IPS-NIHi11 (cell line): ENCODE measurements at regions not wholly inside any gene's neighbourhood (a gene's known extent, or its start where the extent isn't known, plus 50 kb on each side); places are given as distances from the start of the nearest gene placed in this dataset.
A peak's percentile ranks its signal among the peaks of the same experiment; 100 is the strongest.
"Not testable (repeated sequence)": the region's sequence is repeated elsewhere in the genome, so short reads cannot be mapped to it uniquely, and the experiment has no call there.

Experiments
- DNase-seq: peaks from one replicate; pipeline ENCODE4 v3.0.0; 2012; ENCODE audit warnings: mixed read lengths, low spot score

DNA sequence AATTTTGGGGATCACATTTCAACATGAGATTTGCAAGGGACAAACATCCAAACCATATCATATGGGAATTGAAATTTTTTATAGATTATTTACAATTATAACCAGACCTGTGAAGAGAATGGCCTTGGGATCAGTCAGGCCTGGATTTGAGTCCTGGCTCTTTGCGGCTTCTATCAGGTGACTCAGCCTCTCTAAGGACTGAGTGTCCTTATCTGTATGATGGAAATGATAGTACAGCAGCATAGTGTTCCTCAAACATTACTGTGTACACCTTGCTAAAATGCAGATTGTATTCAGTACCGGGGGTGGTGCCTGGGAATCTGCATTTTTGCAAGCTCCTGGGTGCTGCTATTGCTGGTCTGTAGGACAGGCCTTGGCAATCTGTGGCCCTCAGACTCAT is 206.7 kb upstream of the PROK2 start:
- no peak for DNase-seq

DNA sequence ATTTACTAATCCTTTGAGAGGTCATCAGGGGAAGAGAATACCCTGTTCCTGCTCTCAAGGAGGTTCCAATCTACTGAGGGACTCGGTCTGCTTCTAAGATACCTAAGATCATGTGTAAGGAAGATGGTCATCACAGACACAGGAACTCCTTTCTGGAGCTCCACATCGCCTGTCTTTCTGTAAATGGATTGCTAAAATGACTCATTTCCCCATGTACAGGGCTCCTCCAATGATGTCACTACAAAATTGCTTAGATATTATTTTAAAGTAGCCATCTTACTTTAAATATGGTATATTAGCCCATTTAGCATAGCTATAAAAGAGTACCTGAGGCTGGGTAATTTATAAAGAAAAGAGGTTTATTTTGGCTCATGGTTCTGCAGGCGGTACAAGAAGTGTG is 206.1 kb upstream of the PROK2 start:
- no peak for DNase-seq

- no peak for DNase-seq
Observed at GRCh38 chr3:71990545-71990944, 205.6 kb upstream of the PROK2 start.

DNA sequence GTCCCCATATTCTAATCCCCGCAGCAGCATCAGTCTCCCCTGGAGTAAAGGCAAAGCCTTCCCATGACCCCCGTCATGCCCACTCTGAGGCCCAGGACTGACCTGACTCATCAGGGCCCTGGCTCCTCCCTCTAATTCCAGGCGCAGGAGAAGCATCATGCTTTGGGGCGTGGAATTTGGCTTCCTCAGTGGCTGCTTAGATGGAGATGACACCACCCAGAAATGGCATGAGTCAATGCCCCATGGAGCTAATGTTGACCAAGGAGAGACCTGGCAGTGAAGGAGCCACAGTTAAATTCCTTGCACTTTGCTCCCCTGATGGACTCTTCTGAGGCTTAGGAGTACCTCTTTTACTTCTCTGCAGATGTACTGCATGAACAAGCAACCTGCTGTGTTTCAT is 204.2 kb upstream of the PROK2 start:
- no peak for DNase-seq

DNA sequence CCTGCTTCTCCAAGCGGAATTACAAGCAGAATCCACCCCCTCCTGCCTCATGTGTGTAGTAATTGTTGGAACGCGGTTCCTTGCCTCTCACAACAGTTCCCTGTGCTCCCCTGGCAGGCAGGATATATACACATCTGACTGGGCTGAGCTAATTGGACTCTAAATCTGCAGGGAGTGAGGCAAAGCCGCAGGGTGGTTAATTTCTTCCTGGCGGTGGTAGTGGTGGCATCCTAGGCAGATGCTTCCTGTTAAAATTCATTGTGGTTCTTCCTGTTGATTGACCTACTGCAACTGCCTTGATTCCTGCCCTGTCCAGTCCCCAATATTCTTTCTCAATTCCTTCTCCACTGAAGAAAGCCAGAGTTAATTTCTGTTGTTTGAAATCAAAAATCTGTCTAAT is 202.9 kb upstream of the PROK2 start:
- DNase-seq, result no peak

DNA sequence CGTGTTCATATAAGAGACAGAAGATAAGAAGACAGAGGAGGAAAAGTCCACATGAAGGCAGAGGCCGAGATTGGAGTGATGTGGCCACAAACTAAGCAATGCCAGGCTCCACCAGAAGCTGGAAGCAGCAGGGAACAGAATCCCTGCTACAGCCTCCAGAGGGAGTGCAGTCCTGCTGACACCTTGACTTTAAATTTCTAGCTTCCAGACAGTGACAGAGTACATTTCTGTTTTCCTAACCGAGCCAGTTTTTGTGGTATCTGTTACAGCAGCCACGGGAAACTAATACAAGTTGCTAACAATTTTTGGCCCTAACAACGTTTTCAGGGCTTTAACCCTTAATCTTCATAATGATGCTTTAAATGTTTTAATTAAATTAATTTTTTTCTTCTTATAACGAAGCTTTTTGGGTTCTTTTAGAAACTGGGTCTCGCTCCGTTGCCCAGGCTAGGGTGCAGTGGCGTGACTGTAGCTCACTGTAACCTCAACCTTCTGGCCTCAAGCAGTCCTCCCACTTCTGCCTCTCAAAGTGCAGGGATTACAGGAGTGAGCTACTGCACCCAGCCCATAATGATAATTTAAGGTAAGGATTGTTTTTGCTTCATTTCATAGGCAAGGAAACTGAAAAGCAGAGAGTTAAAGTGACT is 202.3 kb upstream of the PROK2 start:
- DNase-seq, result peak; percentile 17

DNA sequence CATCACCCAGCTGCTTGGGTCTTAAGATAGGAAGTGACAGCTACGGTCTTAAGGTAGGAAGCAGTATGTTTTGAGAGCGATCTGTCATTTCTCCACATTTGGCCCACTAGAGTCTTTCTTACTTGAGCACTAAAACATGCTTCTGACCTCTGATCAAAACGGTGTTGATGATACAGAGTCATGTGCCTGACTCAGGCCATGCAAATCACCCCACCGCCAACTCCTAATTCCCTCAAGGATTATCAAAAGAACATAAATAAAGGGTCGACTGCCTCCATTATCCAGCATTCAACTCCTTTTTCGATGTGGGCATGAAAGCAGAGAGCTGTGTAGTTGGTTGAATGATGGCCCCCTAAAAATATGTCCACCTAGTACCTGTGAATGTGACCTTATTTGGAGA is 201.7 kb upstream of the PROK2 start:
- DNase-seq, result no peak

DNA sequence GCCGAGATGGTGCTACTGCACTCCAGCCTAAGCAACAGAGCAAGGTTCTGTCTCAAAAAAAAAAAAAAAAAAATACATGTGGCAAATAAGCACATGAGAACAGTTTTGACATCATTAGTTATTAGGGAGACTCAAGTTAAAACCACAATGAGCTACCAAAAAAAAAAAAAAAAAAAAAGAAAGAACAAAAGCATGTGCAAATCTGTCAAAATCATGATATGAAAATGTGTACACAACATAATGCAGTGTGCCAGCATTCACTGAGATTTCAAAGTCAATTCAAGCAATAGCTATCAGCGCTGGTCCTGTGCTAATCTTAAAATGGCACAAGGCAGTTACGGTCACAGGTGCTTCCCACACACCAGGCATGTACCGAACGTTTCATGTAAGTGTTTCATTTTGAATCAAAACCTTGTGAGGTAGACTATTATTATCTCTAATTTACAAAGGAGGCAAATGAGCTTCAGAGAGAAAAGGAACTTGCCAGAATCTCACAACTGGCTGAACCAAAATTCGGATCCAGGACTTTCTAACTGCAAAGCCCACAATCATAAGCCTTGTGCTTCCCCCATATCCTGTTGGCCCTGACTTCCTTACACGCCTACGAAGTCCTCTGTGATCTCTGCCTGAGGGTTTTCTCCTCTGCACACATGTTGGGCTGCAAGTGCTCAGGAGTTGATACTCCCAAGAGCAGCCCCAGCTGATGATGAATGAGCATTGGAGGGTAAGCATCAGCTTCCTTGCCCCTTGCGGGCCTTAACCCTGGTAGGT is 200.1 kb upstream of the PROK2 start:
- DNase-seq, result no peak

- no peak for DNase-seq
Observed at GRCh38 chr3:71983694-71984093, 198.7 kb upstream of the PROK2 start.

- not testable (repeated sequence) for DNase-seq
Observed at GRCh38 chr3:71982506-71983258, 197.7 kb upstream of the PROK2 start.

- no peak for DNase-seq
Observed at GRCh38 chr3:71979175-71979574, 194.2 kb upstream of the PROK2 start.

- DNase-seq, result no peak
Observed at GRCh38 chr3:71978150-71978721, 193.3 kb upstream of the PROK2 start.

GRCh38 chr3:71977525-71977924 is 192.6 kb upstream of the PROK2 start:
- peak; percentile 26 for DNase-seq

GRCh38 chr3:71975573-71975972 is 190.6 kb upstream of the PROK2 start:
- DNase-seq, result no peak

GRCh38 chr3:71974786-71975185 is 189.8 kb upstream of the PROK2 start:
- no peak for DNase-seq

GRCh38 chr3:71973274-71974030 is 188.5 kb upstream of the PROK2 start:
- no peak for DNase-seq

DNA sequence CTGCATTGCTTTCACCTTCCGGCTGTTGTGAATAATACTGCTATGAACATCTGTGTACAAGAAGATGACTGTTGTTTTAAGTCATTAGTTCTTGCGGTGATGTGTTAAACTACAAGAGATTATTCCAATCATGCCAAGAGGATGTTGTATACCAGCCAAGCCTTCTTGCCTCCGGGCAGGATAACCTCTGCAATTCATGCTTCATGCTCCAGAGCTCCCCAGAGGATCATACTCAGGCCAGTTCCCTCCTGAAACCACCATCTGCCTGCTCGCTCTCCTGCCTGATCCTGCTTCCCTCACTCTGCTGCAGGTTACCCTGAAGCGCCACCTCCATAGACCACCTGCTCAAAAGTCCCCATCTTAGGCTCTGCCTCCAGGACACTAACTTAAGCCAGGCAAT is 187.1 kb upstream of the PROK2 start:
- DNase-seq, result no peak

DNA sequence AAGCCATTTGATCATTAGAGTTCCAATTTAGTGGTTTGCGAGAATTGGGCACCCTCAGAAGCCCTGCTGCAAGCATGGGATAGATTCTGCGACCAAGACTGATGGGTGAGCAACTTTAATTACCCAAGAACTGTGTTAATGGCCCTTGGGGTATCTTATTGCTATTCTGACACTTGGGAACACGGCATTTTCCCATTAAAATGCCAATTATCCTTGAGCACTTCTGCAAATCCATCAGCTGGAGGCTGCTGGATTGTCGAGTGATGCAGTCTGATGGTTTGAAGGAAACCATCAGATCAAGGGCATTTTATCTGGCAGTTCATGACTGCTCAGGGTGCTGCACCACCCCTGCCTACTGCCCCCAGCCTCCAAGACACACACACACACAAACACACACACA is 183.6 kb upstream of the PROK2 start:
- DNase-seq, result no peak

GRCh38 chr3:71966185-71966584 is 181.2 kb upstream of the PROK2 start:
- DNase-seq, result no peak

DNA sequence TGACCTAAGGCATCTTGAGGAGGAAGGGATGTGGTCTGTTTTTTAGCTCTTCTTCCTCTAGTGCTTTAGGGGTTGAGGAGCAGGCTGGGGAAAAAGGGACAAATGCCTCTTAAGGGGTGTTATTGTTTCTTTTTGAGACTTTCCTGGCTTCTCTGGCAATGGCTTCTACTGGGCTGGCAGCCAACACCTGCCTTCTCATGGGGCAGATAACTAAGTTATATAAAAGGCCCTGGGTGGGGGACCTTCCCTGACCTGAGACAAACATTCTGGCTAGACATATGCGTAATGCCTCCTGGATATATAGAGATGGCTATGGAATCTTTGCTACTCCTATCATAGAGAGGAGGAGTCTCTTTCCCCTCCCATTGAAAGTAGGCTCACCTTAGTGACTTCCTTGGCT is 179.2 kb upstream of the PROK2 start:
- no peak for DNase-seq

- no peak for DNase-seq
Observed at GRCh38 chr3:71962561-71963240, 177.8 kb upstream of the PROK2 start.
